ENCODE measurements at regions not wholly inside any gene's neighbourhood (a gene's known extent, or its start where the extent isn't known, plus 50 kb on each side); places are given as distances from the start of the nearest gene placed in this dataset.

GRCh38 chr10:57823398-57823797, 444.3 kb downstream of the IPMK start:
- no peak for TF ChIP-seq NFIC (IDR thresholded peaks at IDR 0.05; ENCODE audit: low read depth, low read length)
- no peak for TF ChIP-seq RCOR1 (conservative IDR thresholded peaks at IDR 0.05; ENCODE audit: low read depth, low read length)
- no peak for TF ChIP-seq CTCF (IDR thresholded peaks at IDR 0.05 in 2 of 3, conservative IDR thresholded peaks at IDR 0.05 in 1 of 3; ENCODE audit: control insufficient read depth in 2 of 3, extremely low read depth in 1 of 3, insufficient read depth in 1 of 3, low read depth in 3 of 3, low read length in 3 of 3)
- no peak for TF ChIP-seq GABPA (IDR thresholded peaks at IDR 0.05; ENCODE audit: low read depth)
- no peak for TF ChIP-seq TCF12 (IDR thresholded peaks at IDR 0.05; ENCODE audit: low read depth, low read length)
- TF ChIP-seq LARP7 (IDR thresholded peaks at IDR 0.05), result no peak
- TF ChIP-seq MXI1 (IDR thresholded peaks at IDR 0.05; ENCODE audit: low read depth, low read length), result no peak

Data from GM12878 (cell line).